Neural cell (in vitro differentiated cells): ENCODE measurements at regions not wholly inside any gene's neighbourhood (a gene's known extent, or its start where the extent isn't known, plus 50 kb on each side); places are given as distances from the start of the nearest gene placed in this dataset.

ENCODE experiments used
- H2AFZ ChIP-seq: fragments of 200-600, 300-800 bp; sonication (generic), shearing (Covaris generic); 2 replicates; pipeline ENCODE4 v1.6.0; 2014; ENCODE audit warnings: low read depth, mild to moderate bottlenecking, antibody characterized with exemption, low read length, moderate library complexity
- H3F3A ChIP-seq: fragments of 200-600 bp; shearing (Covaris generic); 2 replicates; pipeline ENCODE4 v1.6.1; 2016; ENCODE audit warnings: mild to moderate bottlenecking, moderate library complexity, mixed read lengths, antibody characterized with exemption, low read length; ENCODE audit not compliant: insufficient read depth, poor library complexity, severe bottlenecking
- H3K27ac ChIP-seq: fragments of 200-600, 300-800 bp; sonication (generic), shearing (Covaris generic); 2 replicates; pipeline ENCODE4 v1.5.1; 2014; ENCODE audit warnings: mild to moderate bottlenecking, low read length, moderate library complexity
- H3K27me3 ChIP-seq: fragments of 300-800, 200-600 bp; sonication (generic), shearing (Covaris generic); 2 replicates; pipeline ENCODE4 v1.6.0; 2014; ENCODE audit warnings: mild to moderate bottlenecking, low read depth, low read length, moderate library complexity; ENCODE audit not compliant: insufficient read depth
- H3K36me3 ChIP-seq: fragments of 300-800, 200-600 bp; sonication (generic), shearing (Covaris generic); 2 replicates; pipeline ENCODE4 v1.5.1; 2014; ENCODE audit warnings: mild to moderate bottlenecking, antibody characterized with exemption, low read length, moderate library complexity; ENCODE audit not compliant: insufficient read depth
- H3K4me2 ChIP-seq: fragments of 300-800, 200-600 bp; sonication (generic), shearing (Covaris generic); 2 replicates; pipeline ENCODE4 v1.6.0; 2014; ENCODE audit warnings: mild to moderate bottlenecking, low read length
- H3K4me3 ChIP-seq: fragments of 300-800, 200-600 bp; sonication (generic), shearing (Covaris generic); 2 replicates; pipeline ENCODE4 v1.5.1; 2014; ENCODE audit warnings: mild to moderate bottlenecking, low read length, moderate library complexity
- H3K79me2 ChIP-seq: fragments of 200-600 bp; shearing (Covaris generic); replicated peaks from 2 replicates; pipeline ENCODE4 v1.6.0; 2014; ENCODE audit warnings: mild to moderate bottlenecking, low read length, moderate library complexity; ENCODE audit not compliant: insufficient read depth
- H3K9ac ChIP-seq: fragments of 300-800, 200-600 bp; sonication (generic), shearing (Covaris generic); 2 replicates; pipeline ENCODE4 v1.6.1; 2016; ENCODE audit warnings: mild to moderate bottlenecking, low read length, mixed read lengths
- H3K9me2 ChIP-seq: fragments of 200-600 bp; shearing (Covaris generic); 2 replicates; pipeline ENCODE4 v1.6.1; 2016; ENCODE audit warnings: mild to moderate bottlenecking, low read length, mixed read lengths; ENCODE audit not compliant: insufficient read depth
- H3K9me3 ChIP-seq: fragments of 200-600, 300-800 bp; sonication (generic), shearing (Covaris generic); 2 replicates; pipeline ENCODE4 v1.6.1; 2016; ENCODE audit warnings: mild to moderate bottlenecking, mixed run types, low read length, moderate library complexity, mixed read lengths
- H4K20me1 ChIP-seq: fragments of 200-600 bp; shearing (Covaris generic); 2 replicates; pipeline ENCODE4 v1.6.1; 2016; ENCODE audit warnings: mild to moderate bottlenecking, mixed run types; ENCODE audit not compliant: insufficient read depth
- CTCF ChIP-seq: fragments of 450-650 bp; IDR thresholded peaks from 2 replicates; pipeline ENCODE4 v1.5.1; 2014; ENCODE audit warnings: antibody characterized with exemption, mild to moderate bottlenecking, moderate library complexity; ENCODE audit not compliant: poor library complexity, severe bottlenecking
- EP300 ChIP-seq: fragments of 450-650 bp; conservative IDR thresholded peaks from 2 replicates; pipeline ENCODE4 v1.6.1; 2014; ENCODE audit warnings: antibody characterized with exemption, mild to moderate bottlenecking, moderate library complexity; ENCODE audit not compliant: poor library complexity, severe bottlenecking
- EZH2 ChIP-seq: fragments of 200-600, 300-800 bp; shearing (Covaris generic), sonication (generic); IDR thresholded peaks from 2 replicates; pipeline ENCODE4 v1.6.1; 2014; ENCODE audit warnings: antibody characterized with exemption, low read length, borderline replicate concordance, mild to moderate bottlenecking; ENCODE audit not compliant: insufficient read depth, poor library complexity, severe bottlenecking
- MXI1 ChIP-seq: fragments of 450-650 bp; conservative IDR thresholded peaks from 2 replicates; pipeline ENCODE4 v1.6.1; 2014; ENCODE audit warnings: antibody characterized with exemption, mild to moderate bottlenecking; ENCODE audit not compliant: poor library complexity, severe bottlenecking
- POLR2AphosphoS5 ChIP-seq: IDR thresholded peaks from 2 replicates; pipeline ENCODE4 v1.6.1; 2012
- RAD21 ChIP-seq: fragments of 450-650 bp; conservative IDR thresholded peaks from 2 replicates; pipeline ENCODE4 v1.6.1; 2014; ENCODE audit warnings: antibody characterized with exemption, mild to moderate bottlenecking, moderate library complexity
- REST ChIP-seq: IDR thresholded peaks from 2 replicates; pipeline ENCODE4 v1.6.1; 2012; ENCODE audit warnings: borderline replicate concordance
- SMC3 ChIP-seq: fragments of 450-650 bp; conservative IDR thresholded peaks from 2 replicates; pipeline ENCODE4 v1.6.1; 2014; ENCODE audit warnings: antibody characterized with exemption, mild to moderate bottlenecking, moderate library complexity; ENCODE audit not compliant: poor library complexity
- TAF1 ChIP-seq: IDR thresholded peaks from 2 replicates; pipeline ENCODE4 v1.6.1; 2012; ENCODE audit warnings: low read depth

- no peaks in the 10 kb centered on the region for H4K20me1 ChIP-seq
- no peak overlapping the region for H3K4me2 ChIP-seq
- TF ChIP-seq POLR2AphosphoS5 (no peak), SMC3 (no peak)
- no peaks in the 10 kb centered on the region for H3K9me3 ChIP-seq
- H3K27me3 ChIP-seq = no peaks in the 10 kb centered on the region
- H3K9ac ChIP-seq = no peak overlapping the region
- no peaks in the 10 kb centered on the region for H3K9me2 ChIP-seq
- H3F3A ChIP-seq = no peaks in the 10 kb centered on the region
- no peak overlapping the region for H2AFZ ChIP-seq
- H3K27ac ChIP-seq = no peak overlapping the region
- no peaks in the 10 kb centered on the region for H3K79me2 ChIP-seq
- H3K36me3 ChIP-seq = no peaks in the 10 kb centered on the region
- no peak overlapping the region for H3K4me3 ChIP-seq
These were observed 147.5 kb downstream of the ZC3H11B start for GRCh38 chr1:219465212-219466093.

- Histone ChIP-seq H3F3A (no peaks in the 10 kb centered on the region), H2AFZ (no peak overlapping the region), H4K20me1 (no peaks in the 10 kb centered on the region), H3K9ac (no peak overlapping the region), H3K36me3 (no peaks in the 10 kb centered on the region), H3K9me2 (no peaks in the 10 kb centered on the region), H3K4me3 (no peak overlapping the region), H3K4me2 (no peak overlapping the region), H3K9me3 (no peaks in the 10 kb centered on the region), H3K27me3 (no peaks in the 10 kb centered on the region), H3K27ac (no peak overlapping the region), H3K79me2 (no peaks in the 10 kb centered on the region)
- no peak for TF ChIP-seq MXI1
- no peak for TF ChIP-seq REST
- no peak for TF ChIP-seq POLR2AphosphoS5
- TF ChIP-seq SMC3 = no peak
- no peak for TF ChIP-seq TAF1
- TF ChIP-seq RAD21 = no peak
- TF ChIP-seq EP300 = no peak
- no peak for TF ChIP-seq EZH2
- no peak for TF ChIP-seq CTCF
These were observed 149.3 kb downstream of the ZC3H11B start for GRCh38 chr1:219463636-219464035.
